Caco-2 (cell line): ENCODE measurements at regions not wholly inside any gene's neighbourhood (a gene's known extent, or its start where the extent isn't known, plus 50 kb on each side); places are given as distances from the start of the nearest gene placed in this dataset.
"Not testable (repeated sequence)": the region's sequence is repeated elsewhere in the genome, so short reads cannot be mapped to it uniquely, and the experiment has no call there.

Experiments used
- BruUV-seq: library from RNA; stranded (reverse); fragments of 400-500 nt; replicated peaks from 2 replicates; lab custom pipeline; 2021; lab: Mats Ljungman, UMichigan
- CTCF ChIA-PET: fragments of 300-600 bp; sonication (Branson Sonifier 250); formaldehyde crosslinking; loops from one replicate; lab custom pipeline; 2022; ENCODE audit warnings: antibody characterized with exemption; lab: Charles Lee
- POLR2A ChIA-PET: fragments of 300-600 bp; sonication (Branson Sonifier 250); formaldehyde crosslinking; loops from one replicate; lab custom pipeline; 2022; ENCODE audit warnings: antibody characterized with exemption; lab: Charles Lee
- DNase-seq, 2 experiments: peaks; one replicate each; pipeline versions ENCODE4 v3.0.0 to v3.0.0-alpha.2; 2020 to 2022
- H3K27me3 ChIP-seq: replicated peaks from 2 replicates; pipeline ENCODE4 v1.6.0; 2011; ENCODE audit warnings: low read length; ENCODE audit not compliant: control insufficient read depth, insufficient read depth
- H3K36me3 ChIP-seq: 2 replicates; pipeline ENCODE4 v1.5.1; 2011; ENCODE audit warnings: low read length; ENCODE audit not compliant: control insufficient read depth, insufficient read depth
- H3K4me1 ChIP-seq: fragments of 250-450 bp; sonication (Bioruptor Pico); 2 replicates; pipeline ENCODE4 v1.5.1; 2020; ENCODE audit warnings: mild to moderate bottlenecking
- H3K4me3 ChIP-seq: 2 replicates; pipeline ENCODE4 v1.5.1; 2011; ENCODE audit warnings: low read depth, mild to moderate bottlenecking, control low read depth, low read length
- H3K9me3 ChIP-seq: fragments of 250-450 bp; sonication (Bioruptor Pico); 2 replicates; pipeline ENCODE4 v1.5.1; 2020; ENCODE audit warnings: mild to moderate bottlenecking, moderate library complexity
- H3K27ac Mint-ChIP-seq: one replicate; pipeline ENCODE4 v1.8.0; 2022; ENCODE audit warnings: mixed read lengths; ENCODE audit not compliant: unreplicated experiment
- H3K27me3 Mint-ChIP-seq: one replicate; pipeline ENCODE4 v1.8.0; 2022; ENCODE audit warnings: mixed read lengths; ENCODE audit not compliant: insufficient read depth, unreplicated experiment
- H3K36me3 Mint-ChIP-seq: one replicate; pipeline ENCODE4 v1.8.0; 2022; ENCODE audit warnings: mild to moderate bottlenecking, mixed read lengths; ENCODE audit not compliant: insufficient read depth, unreplicated experiment
- H3K4me1 Mint-ChIP-seq: one replicate; pipeline ENCODE4 v1.8.0; 2022; ENCODE audit warnings: low read depth, mixed read lengths; ENCODE audit not compliant: unreplicated experiment
- H3K4me3 Mint-ChIP-seq: one replicate; pipeline ENCODE4 v1.8.0; 2022; ENCODE audit warnings: mild to moderate bottlenecking, moderate library complexity, mixed read lengths; ENCODE audit not compliant: unreplicated experiment
- H3K9me3 Mint-ChIP-seq: one replicate; pipeline ENCODE4 v1.8.0; 2022; ENCODE audit warnings: mixed read lengths; ENCODE audit not compliant: unreplicated experiment
- intact Hi-C: fragments of 100-400 bp; cut with micrococcal nuclease; formaldehyde crosslinking; loops from one replicate; pipeline ENCODE4 v1.10.0; 2022; ENCODE audit not compliant: unreplicated experiment
- TF ChIP-seq, protein P1 (sequence below), 2 experiments: fragments of 200-600 bp in 1 of 2; IDR thresholded peaks; 1 replicate in 1 of 2; 2 replicates in 1 of 2; pipeline versions ENCODE4 v1.5.1 to v1.8.0; 2011 to 2022; ENCODE audit warnings: antibody characterized with exemption in 1 of 2, control low read depth in 1 of 2, inconsistent platforms in 1 of 2, low read depth in 1 of 2, low read length in 1 of 2, mild to moderate bottlenecking in 1 of 2, moderate library complexity in 1 of 2; ENCODE audit not compliant: insufficient read depth in 1 of 2, severe bottlenecking in 1 of 2, unreplicated experiment in 1 of 2

DNA sequence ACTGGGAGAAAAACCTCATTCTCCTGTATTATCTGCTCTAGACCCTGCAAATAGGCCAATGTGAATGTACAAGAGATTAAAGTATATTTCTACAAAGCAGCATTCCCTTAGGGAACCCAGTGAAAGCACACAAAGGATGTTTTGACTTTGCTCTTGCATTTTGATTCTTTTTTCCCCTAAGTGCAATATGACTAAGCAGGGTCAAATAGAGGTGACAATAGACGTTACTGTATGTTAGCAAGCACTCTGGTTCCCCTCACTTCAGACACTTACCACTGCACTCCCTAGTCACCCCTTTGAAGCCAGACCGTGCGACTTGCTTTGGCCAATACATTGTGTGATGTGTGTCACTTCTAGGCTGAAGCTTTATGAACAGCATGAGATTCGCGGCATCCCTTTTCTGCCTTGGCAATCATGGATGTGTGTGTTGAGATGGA is 209.7 kb downstream of the RHOU start:
- H3K4me1 ChIP-seq = no peaks in the 10 kb centered on the region
- Mint-ChIP-seq H3K36me3 (no peaks in the 10 kb centered on the region), H3K4me3 (no peak overlapping the region), H3K4me1 (peaks cover 1% of the 10 kb centered on the region), H3K9me3 (no peaks in the 10 kb centered on the region), H3K27ac (no peak overlapping the region), H3K27me3 (no peaks in the 10 kb centered on the region)
- no peak overlapping the region for H3K4me3 ChIP-seq
- TF ChIP-seq, protein P1, sequence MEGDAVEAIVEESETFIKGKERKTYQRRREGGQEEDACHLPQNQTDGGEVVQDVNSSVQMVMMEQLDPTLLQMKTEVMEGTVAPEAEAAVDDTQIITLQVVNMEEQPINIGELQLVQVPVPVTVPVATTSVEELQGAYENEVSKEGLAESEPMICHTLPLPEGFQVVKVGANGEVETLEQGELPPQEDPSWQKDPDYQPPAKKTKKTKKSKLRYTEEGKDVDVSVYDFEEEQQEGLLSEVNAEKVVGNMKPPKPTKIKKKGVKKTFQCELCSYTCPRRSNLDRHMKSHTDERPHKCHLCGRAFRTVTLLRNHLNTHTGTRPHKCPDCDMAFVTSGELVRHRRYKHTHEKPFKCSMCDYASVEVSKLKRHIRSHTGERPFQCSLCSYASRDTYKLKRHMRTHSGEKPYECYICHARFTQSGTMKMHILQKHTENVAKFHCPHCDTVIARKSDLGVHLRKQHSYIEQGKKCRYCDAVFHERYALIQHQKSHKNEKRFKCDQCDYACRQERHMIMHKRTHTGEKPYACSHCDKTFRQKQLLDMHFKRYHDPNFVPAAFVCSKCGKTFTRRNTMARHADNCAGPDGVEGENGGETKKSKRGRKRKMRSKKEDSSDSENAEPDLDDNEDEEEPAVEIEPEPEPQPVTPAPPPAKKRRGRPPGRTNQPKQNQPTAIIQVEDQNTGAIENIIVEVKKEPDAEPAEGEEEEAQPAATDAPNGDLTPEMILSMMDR (IDR thresholded peaks at IDR 0.05; ENCODE audit: insufficient read depth in 1 of 2, low read depth in 1 of 2, low read length in 1 of 2, severe bottlenecking in 1 of 2, unreplicated experiment in 1 of 2) = no peak
- H3K9me3 ChIP-seq = no peaks in the 10 kb centered on the region
- POLR2A ChIA-PET = no interaction called here
- BruUV-seq = no TSS peak
- DNase-seq = no peak
- H3K27me3 ChIP-seq = no peaks in the 10 kb centered on the region
- no peaks in the 10 kb centered on the region for H3K36me3 ChIP-seq
- CTCF ChIA-PET = no interaction called here
- intact Hi-C loops = no loop called here

DNA sequence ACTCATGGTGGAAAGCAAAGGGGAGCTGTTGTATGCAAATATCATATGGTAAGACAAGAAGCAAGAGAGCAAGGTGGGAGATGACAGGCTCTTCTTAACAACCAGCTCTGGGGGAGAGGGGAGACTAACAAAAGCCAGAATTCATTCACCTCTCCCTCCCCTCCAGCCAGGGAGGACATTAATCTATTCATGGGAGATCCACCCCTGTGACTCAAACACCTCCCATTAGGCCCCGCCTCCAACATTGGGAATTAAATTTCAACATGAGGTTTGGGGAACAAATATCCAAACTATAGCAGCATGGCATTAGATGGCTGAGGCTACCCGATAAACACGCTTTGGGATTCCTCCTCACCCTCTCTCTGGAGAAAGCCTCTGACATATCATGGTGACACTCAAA is 210.6 kb downstream of the RHOU start:
- TF ChIP-seq, protein P1 (IDR thresholded peaks at IDR 0.05; ENCODE audit: insufficient read depth in 1 of 2, low read depth in 1 of 2, low read length in 1 of 2, severe bottlenecking in 1 of 2, unreplicated experiment in 1 of 2) = no peak
- Histone ChIP-seq H3K9me3 (no peaks in the 10 kb centered on the region), H3K36me3 (no peaks in the 10 kb centered on the region), H3K4me3 (no peak overlapping the region), H3K4me1 (no peaks in the 10 kb centered on the region), H3K27me3 (no peaks in the 10 kb centered on the region)
- POLR2A ChIA-PET = no interaction called here
- CTCF ChIA-PET = no interaction called here
- Mint-ChIP-seq H3K27me3 (no peaks in the 10 kb centered on the region), H3K27ac (no peak overlapping the region), H3K36me3 (no peaks in the 10 kb centered on the region), H3K4me1 (no peaks in the 10 kb centered on the region), H3K4me3 (no peak overlapping the region), H3K9me3 (no peaks in the 10 kb centered on the region)
- BruUV-seq = no TSS peak
- no peak for DNase-seq
- intact Hi-C loops = no loop called here

DNA sequence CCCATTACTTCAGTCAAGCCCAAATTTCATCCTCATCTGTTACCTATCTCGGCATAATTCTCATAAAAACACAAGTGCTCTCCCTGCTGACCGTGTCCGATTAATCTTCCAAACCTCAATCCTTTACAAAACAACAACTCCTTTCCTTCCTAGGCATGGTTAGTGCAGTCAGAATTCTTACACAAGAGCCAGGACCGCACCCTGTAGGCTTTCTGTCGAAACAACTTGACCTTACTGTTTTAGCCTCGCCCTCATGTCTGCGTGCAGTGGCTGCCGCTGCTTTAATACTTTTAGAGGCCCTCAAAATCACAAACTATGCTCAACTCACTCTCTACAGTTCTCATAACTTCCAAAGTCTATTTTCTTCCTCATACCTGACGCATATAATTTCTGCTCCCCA is 214.3 kb downstream of the RHOU start:
- intact Hi-C loops, H3K4me1 Mint-ChIP-seq, H3K27me3 Mint-ChIP-seq, H3K9me3 Mint-ChIP-seq, H3K4me3 ChIP-seq, H3K4me3 Mint-ChIP-seq, H3K27ac Mint-ChIP-seq, H3K36me3 ChIP-seq, H3K9me3 ChIP-seq, CTCF ChIA-PET, POLR2A ChIA-PET, DNase-seq, BruUV-seq, H3K4me1 ChIP-seq, H3K27me3 ChIP-seq, H3K36me3 Mint-ChIP-seq: not testable (repeated sequence)

DNA sequence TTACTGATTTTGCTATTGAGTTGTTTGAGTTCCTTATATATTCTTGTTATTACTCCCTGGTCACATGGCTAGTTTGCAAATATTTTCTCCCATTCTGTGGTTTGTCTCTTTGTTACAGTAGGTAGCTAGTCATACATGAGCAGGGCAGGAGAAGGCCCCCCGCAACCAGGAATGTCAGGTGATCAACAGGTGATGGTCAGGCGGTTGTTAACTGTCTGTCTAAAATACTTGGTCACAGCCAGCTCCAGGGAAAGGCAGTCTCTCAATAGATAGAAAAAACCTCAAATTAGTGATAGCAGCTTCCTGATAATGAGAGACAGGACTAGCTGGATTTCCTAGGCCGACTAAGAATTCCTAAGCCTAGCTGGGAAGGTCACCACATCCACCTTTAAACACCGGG is 217.9 kb downstream of the RHOU start:
- Mint-ChIP-seq H3K4me3 (no peak overlapping the region), H3K27me3 (no peaks in the 10 kb centered on the region), H3K9me3 (no peaks in the 10 kb centered on the region), H3K36me3 (no peaks in the 10 kb centered on the region), H3K27ac (no peak overlapping the region), H3K4me1 (peaks cover 3% of the 10 kb centered on the region)
- TF ChIP-seq, protein P1 (IDR thresholded peaks at IDR 0.05; ENCODE audit: insufficient read depth in 1 of 2, low read depth in 1 of 2, low read length in 1 of 2, severe bottlenecking in 1 of 2, unreplicated experiment in 1 of 2) = no peak
- ChIA-PET CTCF (no interaction called here), POLR2A (no interaction called here)
- no peaks in the 10 kb centered on the region for H3K9me3 ChIP-seq
- intact Hi-C loops = no loop called here
- no peaks in the 10 kb centered on the region for H3K27me3 ChIP-seq
- no peak overlapping the region for H3K4me3 ChIP-seq
- peaks cover 12% of the 10 kb centered on the region for H3K4me1 ChIP-seq
- no TSS peak for BruUV-seq
- H3K36me3 ChIP-seq = no peaks in the 10 kb centered on the region
- no peak for DNase-seq

DNA sequence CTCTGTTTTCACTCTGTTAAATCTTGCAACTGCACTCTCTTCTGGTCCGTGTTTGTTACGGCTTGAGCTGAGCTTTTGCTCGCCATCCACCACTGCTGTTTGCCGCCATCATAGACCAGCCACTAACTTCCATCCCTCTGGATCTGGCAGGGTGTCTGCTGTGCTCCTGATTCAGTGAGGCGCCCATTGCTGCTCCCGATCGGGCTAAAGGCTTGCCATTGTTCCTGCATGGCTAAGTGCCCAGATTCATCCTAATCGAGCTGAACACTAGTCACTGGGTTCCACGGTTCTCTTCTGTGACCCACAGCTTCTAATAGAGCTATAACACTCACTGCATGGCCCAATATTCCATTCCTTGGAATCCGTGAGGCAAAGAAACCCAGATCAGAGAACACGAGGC is 218.5 kb downstream of the RHOU start:
- H3K36me3 Mint-ChIP-seq, POLR2A ChIA-PET, intact Hi-C loops: not testable (repeated sequence)

More for the DNA sequence above, 218.5 kb downstream of the RHOU start:
- H3K36me3 ChIP-seq, H3K4me1 Mint-ChIP-seq, H3K4me3 Mint-ChIP-seq, H3K27me3 ChIP-seq, H3K27ac Mint-ChIP-seq, H3K4me3 ChIP-seq, H3K9me3 ChIP-seq, DNase-seq, H3K27me3 Mint-ChIP-seq, H3K9me3 Mint-ChIP-seq, BruUV-seq, CTCF ChIA-PET: not testable (repeated sequence)
- peaks cover 18% of the 10 kb centered on the region for H3K4me1 ChIP-seq
